Naive thymus-derived CD4-positive, alpha-beta T cell (primary cell): ENCODE measurements at regions not wholly inside any gene's neighbourhood (a gene's known extent, or its start where the extent isn't known, plus 50 kb on each side); places are given as distances from the start of the nearest gene placed in this dataset.

Experiments
- ATAC-seq: fragments of 150-1000 bp; cut with Tn5 transposase; 2 replicates; pipeline ENCODE4 v1.10.0; 2021; ENCODE audit warnings: mild to moderate bottlenecking, moderate library complexity
- CTCF ChIA-PET: fragments of 350-600 bp; sonication (Branson Sonifier 250); formaldehyde crosslinking; loops from one replicate; lab custom pipeline; 2021; ENCODE audit warnings: antibody characterized with exemption; lab: Charles Lee
- POLR2A ChIA-PET: fragments of 350-600 bp; sonication (Branson Sonifier 250); formaldehyde crosslinking; loops from one replicate; lab custom pipeline; 2021; ENCODE audit warnings: antibody characterized with exemption, inconsistent platforms; lab: Charles Lee
- DNase-seq, 9 donors: peaks; one replicate each; pipeline versions ENCODE4 v3.0.0 to v3.0.0-alpha.2; 2020 to 2022; ENCODE audit warnings: mixed read lengths in 1 of 9
- H3K27ac ChIP-seq: one replicate; pipeline ENCODE4 v1.7.0; 2013; ENCODE audit warnings: mild to moderate bottlenecking, low read depth, low read length, moderate library complexity
- H3K27me3 ChIP-seq, 2 donors: one replicate each; pipeline ENCODE4 v1.7.0; 2013; ENCODE audit warnings: low read length in 2 of 2, mild to moderate bottlenecking in 2 of 2, moderate library complexity in 2 of 2; ENCODE audit not compliant: control insufficient read depth in 2 of 2, insufficient read depth in 2 of 2
- H3K36me3 ChIP-seq, 3 experiments: 1 replicate in 2 of 3; 2 replicates in 1 of 3; pipeline ENCODE4 v1.7.0; 2013; ENCODE audit warnings: low read length in 3 of 3, mild to moderate bottlenecking in 3 of 3, moderate library complexity in 1 of 3; ENCODE audit not compliant: insufficient read depth in 3 of 3, control insufficient read depth in 2 of 3
- H3K4me1 ChIP-seq, 2 donors: one replicate each; pipeline ENCODE4 v1.7.0; 2013; ENCODE audit warnings: low read length in 2 of 2, mild to moderate bottlenecking in 2 of 2, moderate library complexity in 1 of 2; ENCODE audit not compliant: control insufficient read depth in 2 of 2, insufficient read depth in 2 of 2
- H3K4me3 ChIP-seq: 2 replicates; pipeline ENCODE4 v1.7.0; 2013; ENCODE audit warnings: mild to moderate bottlenecking, low read length
- H3K9me3 ChIP-seq, 3 experiments: 1 replicate in 2 of 3; 2 replicates in 1 of 3; pipeline ENCODE4 v1.7.0; 2013; ENCODE audit warnings: low read length in 3 of 3; ENCODE audit not compliant: control insufficient read depth in 2 of 3
- H3K27ac Mint-ChIP-seq, 9 donors: one replicate each; pipeline ENCODE4 v1.8.0; 2020 to 2022; ENCODE audit warnings: mixed read lengths in 9 of 9, mild to moderate bottlenecking in 8 of 9, moderate library complexity in 5 of 9, inconsistent platforms in 2 of 9
- H3K27me3 Mint-ChIP-seq, 5 donors: one replicate each; pipeline ENCODE4 v1.8.0; 2021 to 2022; ENCODE audit warnings: mixed read lengths in 5 of 5, mild to moderate bottlenecking in 1 of 5
- H3K36me3 Mint-ChIP-seq, 5 donors: one replicate each; pipeline ENCODE4 v1.8.0; 2020 to 2022; ENCODE audit warnings: mixed read lengths in 5 of 5, mild to moderate bottlenecking in 3 of 5, inconsistent platforms in 1 of 5
- H3K4me1 Mint-ChIP-seq, 7 donors: one replicate each; pipeline ENCODE4 v1.8.0; 2020 to 2022; ENCODE audit warnings: mixed read lengths in 7 of 7, mild to moderate bottlenecking in 3 of 7, inconsistent platforms in 1 of 7
- H3K4me3 Mint-ChIP-seq, 10 donors: one replicate each; pipeline ENCODE4 v1.8.0; 2020 to 2022; ENCODE audit warnings: mild to moderate bottlenecking in 10 of 10, mixed read lengths in 10 of 10, moderate library complexity in 6 of 10, inconsistent platforms in 2 of 10
- H3K9me3 Mint-ChIP-seq, 11 donors: one replicate each; pipeline ENCODE4 v1.8.0; 2020 to 2022; ENCODE audit warnings: mixed read lengths in 11 of 11, mild to moderate bottlenecking in 4 of 11, inconsistent platforms in 1 of 11, moderate library complexity in 1 of 11
- intact Hi-C, 2 donors: fragments of 100-400 bp; cut with micrococcal nuclease; formaldehyde crosslinking; loops; one replicate each; pipeline ENCODE4 v1.15.1; 2023

- CTCF ChIA-PET: interaction anchor here (0.9 kb wide), 1 partner anchor 21 kb away, joined by 3 read pairs; no protein-coding TSS in a partner anchor
- DNase-seq: no peak
- H3K4me1 ChIP-seq: no peaks in the 10 kb centered on the region
- Mint-ChIP-seq H3K36me3 (no peaks in the 10 kb centered on the region), H3K27ac (no peak overlapping the region), H3K27me3 (no peaks in the 10 kb centered on the region), H3K4me1 (no peaks in the 10 kb centered on the region), H3K9me3 (peaks cover 0 to 13% (median 0%) of the 10 kb centered on the region in 11 donors), H3K4me3 (no peak overlapping the region)
- H3K4me3 ChIP-seq: no peak overlapping the region
- no peaks in the 10 kb centered on the region for H3K27me3 ChIP-seq
- no peaks in the 10 kb centered on the region for H3K36me3 ChIP-seq
- intact Hi-C loops: no loop called here
- POLR2A ChIA-PET: no interaction called here
- no peak overlapping the region for H3K27ac ChIP-seq
- no peak for ATAC-seq
- no peaks in the 10 kb centered on the region for H3K9me3 ChIP-seq
Observed at GRCh38 chr18:11224153-11224552, 74.8 kb upstream of the PIEZO2 start.

GRCh38 chr18:11219571-11219970 is 70.2 kb upstream of the PIEZO2 start:
- Histone ChIP-seq H3K4me1 (no peaks in the 10 kb centered on the region), H3K36me3 (no peaks in the 10 kb centered on the region), H3K27ac (no peak overlapping the region), H3K4me3 (no peak overlapping the region), H3K9me3 (no peaks in the 10 kb centered on the region), H3K27me3 (no peaks in the 10 kb centered on the region)
- intact Hi-C loops: no loop called here
- Mint-ChIP-seq H3K27ac (no peak overlapping the region), H3K9me3 (peaks cover 0 to 14% (median 2%) of the 10 kb centered on the region in 11 donors), H3K4me1 (no peaks in the 10 kb centered on the region), H3K36me3 (no peaks in the 10 kb centered on the region), H3K4me3 (no peak overlapping the region), H3K27me3 (peaks cover 0 to 7% (median 4%) of the 10 kb centered on the region in 5 donors)
- ATAC-seq (no peak), DNase-seq (no peak)
- CTCF ChIA-PET: no interaction called here
- POLR2A ChIA-PET: no interaction called here

- ATAC-seq (no peak), DNase-seq (no peak)
- H3K27ac Mint-ChIP-seq: no peak overlapping the region
- intact Hi-C loops: no loop called here
- Histone ChIP-seq H3K4me3 (no peak overlapping the region), H3K9me3 (no peaks in the 10 kb centered on the region), H3K27me3 (no peaks in the 10 kb centered on the region), H3K36me3 (no peaks in the 10 kb centered on the region), H3K27ac (no peak overlapping the region), H3K4me1 (no peaks in the 10 kb centered on the region)
- no peak overlapping the region for H3K4me3 Mint-ChIP-seq
- ChIA-PET CTCF (no interaction called here), POLR2A (no interaction called here)
- peaks cover 0 to 7% (median 4%) of the 10 kb centered on the region in 5 donors for H3K27me3 Mint-ChIP-seq
- H3K9me3 Mint-ChIP-seq: peaks cover 0 to 10% (median 2%) of the 10 kb centered on the region in 11 donors
- no peaks in the 10 kb centered on the region for H3K4me1 Mint-ChIP-seq
- no peaks in the 10 kb centered on the region for H3K36me3 Mint-ChIP-seq
Observed at GRCh38 chr18:11215216-11215615, 65.8 kb upstream of the PIEZO2 start.

- H3K27ac Mint-ChIP-seq: no peak overlapping the region
- Histone ChIP-seq H3K4me1 (no peaks in the 10 kb centered on the region), H3K4me3 (no peak overlapping the region), H3K9me3 (no peaks in the 10 kb centered on the region), H3K27ac (no peak overlapping the region), H3K27me3 (no peaks in the 10 kb centered on the region), H3K36me3 (no peaks in the 10 kb centered on the region)
- ATAC-seq: no peak
- peaks cover 0 to 9% (median 6%) of the 10 kb centered on the region in 5 donors for H3K27me3 Mint-ChIP-seq
- ChIA-PET POLR2A (no interaction called here), CTCF (interaction anchor here (1.1 kb wide), 1 partner anchor 21 kb away, joined by 3 read pairs; no protein-coding TSS in a partner anchor)
- no peaks in the 10 kb centered on the region for H3K4me1 Mint-ChIP-seq
- no peak overlapping the region for H3K4me3 Mint-ChIP-seq
- DNase-seq: no peak
- intact Hi-C loops: no loop called here
- H3K9me3 Mint-ChIP-seq: peaks cover 0 to 2% (median 0%) of the 10 kb centered on the region in 11 donors
- H3K36me3 Mint-ChIP-seq: no peaks in the 10 kb centered on the region
Observed at GRCh38 chr18:11204020-11204419, 54.7 kb upstream of the PIEZO2 start.

GRCh38 chr18:11199477-11199876 is 50.1 kb upstream of the PIEZO2 start:
- no peaks in the 10 kb centered on the region for H3K4me1 Mint-ChIP-seq
- H3K27me3 Mint-ChIP-seq: peaks cover 0 to 3% (median 0%) of the 10 kb centered on the region in 5 donors

More at GRCh38 chr18:11199477-11199876, 50.1 kb upstream of the PIEZO2 start:
- Histone ChIP-seq H3K27me3 (no peaks in the 10 kb centered on the region), H3K27ac (no peak overlapping the region), H3K4me1 (no peaks in the 10 kb centered on the region), H3K36me3 (no peaks in the 10 kb centered on the region), H3K4me3 (no peak overlapping the region), H3K9me3 (no peaks in the 10 kb centered on the region)
- ATAC-seq (no peak), DNase-seq (no peak)
- ChIA-PET CTCF (no interaction called here), POLR2A (no interaction called here)
- Mint-ChIP-seq H3K9me3 (peaks cover 0 to 2% (median 0%) of the 10 kb centered on the region in 11 donors), H3K36me3 (no peaks in the 10 kb centered on the region), H3K4me3 (no peak overlapping the region), H3K27ac (no peak overlapping the region)
- intact Hi-C loops: no loop called here
